DMS153 treated with DMSO at 0.1 percent for 48 hours (cell line): ENCODE measurements at regions not wholly inside any gene's neighbourhood (a gene's known extent, or its start where the extent isn't known, plus 50 kb on each side); places are given as distances from the start of the nearest gene placed in this dataset.

Experiments used
- DNase-seq: peaks from one replicate; lab custom pipeline; 2025; ENCODE audit not compliant: unreplicated experiment; lab: John Stamatoyannopoulos, UW

DNA sequence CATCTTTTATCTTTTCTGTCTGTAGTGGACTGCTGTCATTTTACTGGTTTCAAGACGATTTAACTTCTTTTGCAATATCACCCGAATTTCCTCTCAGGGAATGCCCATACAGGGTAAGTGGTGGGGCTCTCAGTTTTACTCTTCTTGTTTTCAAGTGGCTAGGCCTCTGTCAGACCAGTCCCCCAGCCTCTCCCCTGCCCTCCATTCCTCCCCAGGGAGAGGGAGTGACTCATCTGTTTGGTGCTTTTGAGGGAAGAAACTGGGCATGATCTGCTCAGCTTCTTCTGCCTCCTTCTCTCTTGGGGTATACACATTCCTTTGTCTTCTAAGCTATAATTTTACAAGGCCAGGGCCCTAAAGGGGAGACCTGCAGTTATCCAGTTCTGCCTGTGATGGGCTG lies 332.0 kb downstream of the CBLN1 start:
- no peak for DNase-seq

DNA sequence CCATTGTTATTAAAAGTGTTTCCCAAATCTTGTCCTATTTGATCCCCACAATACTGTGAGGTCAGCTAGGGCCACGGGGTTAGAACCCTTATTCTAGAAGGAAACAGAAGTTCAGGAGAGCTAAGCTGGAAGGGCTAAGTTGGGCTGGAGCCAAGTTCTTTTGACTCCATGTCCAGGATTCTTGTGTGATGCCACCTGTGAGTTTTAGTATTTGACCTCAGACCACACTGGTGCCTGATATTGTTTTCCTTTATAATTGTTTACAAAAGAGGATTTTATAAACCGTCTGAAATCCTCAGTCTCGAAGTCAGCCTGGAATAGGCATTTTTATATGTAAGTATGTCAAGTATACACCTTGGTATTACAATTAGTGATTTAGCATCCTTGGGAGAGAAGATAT lies 332.7 kb downstream of the CBLN1 start:
- DNase-seq, result no peak

GRCh38 chr16:48947371-48947713 lies 334.3 kb downstream of the CBLN1 start:
- DNase-seq, result no peak

DNA sequence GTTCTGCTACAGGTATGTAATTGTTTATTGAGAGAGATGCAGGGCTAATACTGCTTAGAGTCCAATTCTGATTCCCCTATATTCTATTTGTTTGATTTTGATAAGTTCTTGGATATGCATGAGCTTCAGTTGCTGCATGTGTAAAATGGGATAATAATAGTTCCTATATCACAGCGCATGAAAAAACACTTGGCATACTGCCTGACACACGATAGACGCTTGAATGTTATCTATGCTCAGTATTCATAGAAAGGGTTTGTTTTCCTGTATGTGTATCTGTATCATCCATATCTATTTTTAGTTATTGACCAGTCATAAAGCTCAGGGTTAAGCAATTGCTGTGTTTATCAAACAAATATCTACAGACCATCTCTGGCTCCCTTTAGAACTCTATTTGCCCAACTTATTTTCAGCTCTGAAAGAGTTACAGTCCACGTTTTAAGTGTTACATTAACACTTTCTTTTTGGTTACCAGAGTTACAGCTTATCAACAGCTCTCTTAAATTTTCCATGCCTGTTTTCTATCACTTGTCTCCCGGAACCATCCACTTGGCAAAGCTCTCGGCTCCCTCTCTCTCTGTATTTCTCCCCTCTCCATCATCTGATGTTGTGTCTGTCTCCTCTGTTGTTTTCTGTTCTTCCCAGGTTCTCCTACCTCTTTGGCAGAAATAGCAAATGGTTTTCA lies 334.8 kb downstream of the CBLN1 start:
- DNase-seq, result no peak

GRCh38 chr16:48942996-48943395 lies 333.0 kb upstream of the N4BP1 start:
- no peak for DNase-seq

DNA sequence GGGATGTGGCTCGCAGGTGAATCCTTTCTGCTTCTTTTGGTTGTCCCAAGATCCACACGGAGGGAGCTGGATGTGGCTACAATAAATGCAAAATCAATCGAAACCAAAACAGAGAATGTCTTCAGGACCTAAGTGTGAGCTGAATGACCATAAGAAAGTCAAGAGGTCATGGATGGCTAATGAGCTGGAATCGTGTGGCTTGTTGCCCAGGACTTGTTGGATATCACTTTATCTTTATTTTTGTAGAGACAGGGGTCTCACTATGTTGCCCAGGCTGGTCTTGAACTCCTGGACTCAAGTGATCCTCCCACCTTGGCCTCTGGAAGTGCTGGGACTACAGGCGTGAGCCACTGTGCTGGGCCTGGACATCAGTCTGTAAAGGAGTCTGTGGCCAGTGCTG lies 326.8 kb upstream of the N4BP1 start:
- no peak for DNase-seq

GRCh38 chr16:48932216-48932855 lies 322.4 kb upstream of the N4BP1 start:
- DNase-seq, result no peak

DNA sequence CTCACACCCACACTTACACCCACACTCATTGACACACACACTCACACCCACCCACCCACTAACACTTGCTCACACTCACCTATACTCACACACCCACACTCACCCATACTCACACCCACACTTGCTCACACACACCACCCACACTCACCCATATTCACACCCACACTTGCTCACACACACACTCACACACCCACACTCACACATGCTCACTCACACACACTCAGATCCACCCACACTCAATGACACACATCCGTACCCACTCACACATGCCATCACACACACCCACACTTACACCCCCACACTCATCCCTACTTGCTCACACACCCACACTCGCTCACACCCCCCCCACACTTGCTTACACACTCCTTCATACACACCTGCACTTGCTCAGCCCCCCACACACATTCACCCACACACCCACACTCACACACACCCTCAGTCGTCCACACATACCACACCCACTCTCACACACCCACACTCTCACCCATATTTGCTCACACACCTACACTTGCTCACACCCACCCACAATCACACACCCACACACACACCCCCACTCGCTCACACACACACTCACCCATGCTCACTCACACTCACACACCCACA lies 321.1 kb upstream of the N4BP1 start:
- no peak for DNase-seq

- no peak for DNase-seq
Observed at GRCh38 chr16:48919791-48920190, 309.8 kb upstream of the N4BP1 start.

GRCh38 chr16:48918520-48919258 lies 308.7 kb upstream of the N4BP1 start:
- DNase-seq, result no peak

DNA sequence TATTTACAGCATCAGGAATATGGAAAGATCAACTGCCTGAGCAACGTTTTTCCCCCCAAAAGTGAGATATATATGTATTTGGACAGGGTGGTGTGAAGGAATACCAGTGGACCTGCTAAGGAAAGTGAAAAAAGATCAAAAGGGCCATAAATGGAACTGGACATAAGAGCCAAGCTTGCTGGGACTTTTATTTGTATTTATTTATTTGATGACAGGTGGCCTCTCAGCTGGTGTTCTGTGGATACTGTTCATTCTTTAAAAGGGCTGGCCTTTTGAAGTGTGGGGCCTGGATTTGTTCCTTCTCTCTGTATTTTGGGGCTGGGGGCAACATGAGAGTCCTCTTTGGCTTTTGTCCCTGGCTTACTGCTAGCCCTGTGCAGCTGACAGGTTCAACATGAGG lies 306.6 kb upstream of the N4BP1 start:
- no peak for DNase-seq

- DNase-seq, result no peak
Observed at GRCh38 chr16:48914070-48914469, 304.1 kb upstream of the N4BP1 start.

DNA sequence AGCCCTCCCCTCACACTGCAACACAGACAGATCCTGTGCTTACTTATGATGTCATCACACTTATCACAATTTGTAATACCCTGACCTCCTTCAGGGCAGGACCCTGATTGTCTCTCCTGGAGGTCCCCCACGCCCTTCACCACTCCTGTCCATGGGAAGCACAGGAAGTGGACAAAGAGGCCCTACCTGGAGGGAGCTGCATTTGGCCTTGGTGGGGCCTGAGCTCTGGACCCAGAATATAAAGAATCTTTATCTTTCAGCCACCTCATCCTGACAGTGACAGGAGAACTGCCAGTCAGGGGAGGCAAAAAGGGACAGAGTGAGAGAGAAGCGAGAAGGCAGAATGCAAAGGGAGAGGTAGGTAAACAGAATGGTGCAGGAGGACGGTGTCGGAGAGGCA lies 303.4 kb upstream of the N4BP1 start:
- DNase-seq, result no peak

DNA sequence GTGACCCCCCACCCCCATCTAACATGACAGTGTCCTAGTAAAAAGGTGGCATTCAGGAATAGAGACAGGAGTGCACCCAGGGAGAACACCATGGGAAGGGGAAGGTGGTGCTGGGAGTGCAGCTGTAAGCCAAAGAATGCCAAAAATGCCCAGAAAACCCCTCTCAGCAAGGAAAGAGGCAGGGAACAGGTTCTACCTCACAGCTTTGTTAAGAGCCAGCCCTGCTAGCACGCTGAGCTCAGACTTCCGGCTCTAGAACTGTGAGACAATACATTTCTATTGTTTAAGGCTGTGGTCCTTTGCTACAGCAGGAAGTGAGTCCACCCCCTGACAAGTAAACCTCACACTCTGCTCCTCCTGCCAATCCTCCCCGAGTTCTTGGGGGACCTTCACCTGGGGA lies 302.4 kb upstream of the N4BP1 start:
- DNase-seq, result no peak

DNA sequence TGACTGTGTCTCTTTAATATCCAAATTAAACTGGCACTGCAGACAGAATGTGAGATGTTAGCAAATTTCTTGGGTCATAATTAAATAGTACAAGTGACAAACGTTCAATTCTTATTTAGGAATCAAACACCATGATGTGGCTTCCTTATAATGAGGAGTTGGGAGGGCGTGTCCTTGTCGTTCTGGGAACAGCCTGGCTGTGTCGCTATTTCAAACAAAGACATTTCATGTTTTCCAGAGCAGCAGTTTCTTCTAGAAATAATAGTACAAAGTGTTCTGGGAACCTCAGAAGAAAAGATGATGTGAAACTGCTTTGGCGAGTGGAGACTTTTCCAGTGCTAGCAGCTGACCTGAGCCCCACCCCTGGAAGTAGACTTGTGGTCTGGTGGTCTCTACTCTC lies 301.7 kb upstream of the N4BP1 start:
- no peak for DNase-seq

DNA sequence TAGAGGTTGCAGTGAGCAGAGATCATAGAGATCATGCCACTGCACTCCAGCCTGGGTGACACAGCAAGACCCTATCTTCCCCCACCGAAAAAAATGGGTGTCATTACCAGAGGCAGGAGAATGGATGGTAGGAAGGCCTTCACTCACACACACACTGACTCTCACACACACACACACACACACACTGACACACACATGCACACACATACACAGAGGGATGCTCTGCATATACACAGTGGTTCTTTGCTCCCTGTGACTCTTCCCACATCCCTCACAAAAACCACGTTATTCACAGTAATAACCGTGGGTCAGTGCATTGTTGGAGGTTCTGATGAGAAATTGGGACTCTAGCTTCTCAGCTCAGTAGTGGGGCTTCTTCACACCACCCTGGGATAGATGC lies 300.2 kb upstream of the N4BP1 start:
- DNase-seq, result no peak

DNA sequence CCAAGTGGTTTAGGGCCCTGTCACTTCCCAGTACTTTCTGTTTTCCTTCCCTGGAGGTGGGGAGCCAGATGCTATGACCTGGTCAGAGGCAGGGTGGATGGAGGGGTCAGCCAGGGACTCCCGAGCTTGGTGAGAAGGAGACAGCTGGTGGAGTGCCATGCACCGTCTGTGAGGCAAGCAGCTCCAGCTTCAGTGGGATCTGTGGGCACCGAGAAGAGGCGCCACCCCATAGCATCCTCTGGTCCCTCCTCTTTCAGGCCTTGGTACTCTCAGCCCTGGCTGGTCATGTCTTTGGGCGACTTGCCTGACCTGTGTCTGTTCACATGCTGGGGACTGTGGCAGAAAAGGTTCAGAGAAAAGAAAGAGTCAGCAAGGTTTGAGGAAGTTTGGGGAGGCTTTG lies 299.3 kb upstream of the N4BP1 start:
- no peak for DNase-seq

DNA sequence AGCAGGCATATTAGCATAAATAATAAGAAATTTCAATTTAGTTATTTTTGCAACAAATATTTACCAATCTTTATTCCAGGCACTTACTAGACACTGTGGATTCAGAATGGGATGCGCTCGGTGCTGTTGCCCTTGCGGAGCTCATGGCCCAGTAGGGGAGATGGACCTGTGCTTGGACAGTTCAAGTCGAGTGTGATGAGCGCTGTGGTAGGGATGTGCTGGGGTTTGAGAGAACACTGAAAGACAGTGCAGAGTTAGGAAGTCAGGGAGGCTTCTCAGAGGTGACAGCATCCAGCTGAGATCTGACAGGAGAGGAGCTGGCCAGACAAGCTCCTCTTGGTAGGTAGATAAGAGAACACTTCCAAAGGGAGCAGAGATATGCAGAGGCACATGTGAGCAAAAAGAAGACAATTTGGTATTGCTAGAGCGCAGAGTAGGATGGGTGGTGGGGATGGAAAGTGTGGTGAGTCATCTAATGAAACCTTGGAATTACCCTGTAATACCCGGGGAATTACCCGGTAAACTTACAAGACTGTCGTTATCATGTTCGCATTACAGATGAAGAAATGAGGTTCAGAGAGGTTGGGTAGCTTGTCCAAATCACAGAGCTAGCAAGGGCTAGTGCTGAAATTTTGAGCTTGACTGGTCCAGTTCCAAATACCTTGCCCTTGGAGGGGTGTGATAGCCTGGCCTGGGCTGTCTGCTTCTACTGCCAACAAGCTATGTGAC lies 298.1 kb upstream of the N4BP1 start:
- no peak for DNase-seq

DNA sequence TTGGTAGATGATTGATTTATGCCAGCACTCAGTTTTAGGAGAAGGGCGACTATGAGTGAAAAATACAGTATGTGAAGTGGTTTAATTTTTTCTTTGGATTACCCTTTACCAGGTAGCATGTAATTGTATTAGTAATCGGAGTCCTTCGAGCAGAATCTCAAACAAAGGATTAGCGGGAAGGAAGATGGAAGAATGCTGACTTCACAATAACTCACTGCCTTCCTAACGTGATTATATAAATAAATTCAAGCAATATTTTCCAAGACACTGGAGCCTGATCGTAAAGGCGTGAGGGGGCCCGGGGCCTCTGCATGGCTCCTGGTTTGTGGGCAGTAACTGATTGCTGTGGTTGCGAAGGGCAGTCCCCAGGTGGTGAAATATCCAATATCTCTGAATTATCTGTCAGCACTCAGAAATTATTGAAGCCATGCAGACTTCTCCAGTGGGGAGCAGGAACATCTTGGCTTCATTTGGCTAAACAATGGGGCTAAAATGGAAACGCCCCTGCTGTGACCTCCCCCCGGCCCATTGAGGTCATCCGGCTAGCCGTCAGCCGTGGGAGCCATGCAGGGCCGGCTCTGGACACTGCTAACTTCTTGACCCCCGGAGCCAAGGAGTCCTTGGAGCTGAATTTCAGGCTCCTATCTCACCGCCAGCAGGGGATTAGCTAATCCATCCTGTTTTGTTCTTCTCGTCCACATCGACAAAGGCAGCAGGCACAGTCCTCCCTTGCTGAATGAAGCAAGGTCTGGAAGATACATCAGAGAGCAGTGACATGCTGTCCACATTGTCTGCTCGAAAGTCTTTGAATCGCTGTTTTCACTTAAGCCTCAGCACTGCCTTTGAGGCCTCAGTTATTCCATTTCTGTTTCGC lies 295.9 kb upstream of the N4BP1 start:
- DNase-seq, result no peak

DNA sequence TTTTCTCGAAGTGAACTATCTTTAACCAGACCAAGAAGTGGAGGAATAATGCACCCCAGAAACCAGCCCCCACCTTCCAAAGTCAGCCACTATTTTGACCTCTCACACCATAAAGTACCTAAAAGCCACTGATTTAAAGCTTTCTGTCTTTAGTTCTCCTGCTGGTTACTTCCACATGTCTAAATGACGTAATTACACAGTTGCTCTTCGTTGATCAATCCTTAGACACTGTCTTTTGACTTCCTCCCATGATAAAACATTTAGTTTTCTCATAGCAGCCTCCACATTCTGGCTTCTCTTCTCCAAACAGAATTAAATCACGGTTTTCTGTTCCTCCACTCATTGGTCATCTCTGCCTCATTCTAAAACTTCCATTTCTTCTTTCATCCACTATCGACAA lies 294.4 kb upstream of the N4BP1 start:
- no peak for DNase-seq

- no peak for DNase-seq
Observed at GRCh38 chr16:48903039-48903438, 293.1 kb upstream of the N4BP1 start.
